ENCODE measurements at regions not wholly inside any gene's neighbourhood (a gene's known extent, or its start where the extent isn't known, plus 50 kb on each side); places are given as distances from the start of the nearest gene placed in this dataset.

GRCh38 chr18:38606841-38607240 lies 1041.2 kb upstream of the CELF4 start:
- no peak for DNase-seq (ENCODE audit: low spot score)

GRCh38 chr18:38602341-38602740 lies 1036.7 kb upstream of the CELF4 start:
- DNase-seq (ENCODE audit: low spot score): no peak

GRCh38 chr18:38587571-38587970 lies 1022.0 kb upstream of the CELF4 start:
- DNase-seq (ENCODE audit: low spot score): no peak

GRCh38 chr18:38586327-38586726 lies 1020.7 kb upstream of the CELF4 start:
- DNase-seq (ENCODE audit: low spot score): no peak

GRCh38 chr18:38579764-38580163 lies 1014.2 kb upstream of the CELF4 start:
- no peak for DNase-seq (ENCODE audit: low spot score)

GRCh38 chr18:38576916-38577315 lies 1011.3 kb upstream of the CELF4 start:
- no peak for DNase-seq (ENCODE audit: low spot score)

GRCh38 chr18:38576349-38576748 lies 1010.8 kb upstream of the CELF4 start:
- DNase-seq (ENCODE audit: low spot score): no peak

- DNase-seq (ENCODE audit: low spot score): no peak
These were observed 1010.0 kb upstream of the CELF4 start for GRCh38 chr18:38575648-38576047.

- DNase-seq (ENCODE audit: low spot score): no peak
These were observed 1009.4 kb upstream of the CELF4 start for GRCh38 chr18:38575023-38575422.

GRCh38 chr18:38572554-38573111 lies 1007.0 kb upstream of the CELF4 start:
- no peak for DNase-seq (ENCODE audit: low spot score)

- DNase-seq (ENCODE audit: low spot score): no peak
These were observed 1006.1 kb upstream of the CELF4 start for GRCh38 chr18:38571651-38572050.

- no peak for DNase-seq (ENCODE audit: low spot score)
These were observed 999.9 kb upstream of the CELF4 start for GRCh38 chr18:38565513-38565912.

GRCh38 chr18:38563396-38563980 lies 997.9 kb upstream of the CELF4 start:
- no peak for DNase-seq (ENCODE audit: low spot score)

- DNase-seq (ENCODE audit: low spot score): no peak
These were observed 991.4 kb upstream of the CELF4 start for GRCh38 chr18:38557006-38557405.

- no peak for DNase-seq (ENCODE audit: low spot score)
These were observed 987.2 kb upstream of the CELF4 start for GRCh38 chr18:38552732-38553321.

GRCh38 chr18:38551881-38552280 lies 986.3 kb upstream of the CELF4 start:
- DNase-seq (ENCODE audit: low spot score): no peak

- no peak for DNase-seq (ENCODE audit: low spot score)
These were observed 979.5 kb upstream of the CELF4 start for GRCh38 chr18:38545071-38545470.

GRCh38 chr18:38539856-38540255 lies 974.3 kb upstream of the CELF4 start:
- no peak for DNase-seq (ENCODE audit: low spot score)

GRCh38 chr18:38539371-38539770 lies 973.8 kb upstream of the CELF4 start:
- DNase-seq (ENCODE audit: low spot score): no peak

- DNase-seq (ENCODE audit: low spot score): no peak
These were observed 968.5 kb upstream of the CELF4 start for GRCh38 chr18:38534073-38534472.

- no peak for DNase-seq (ENCODE audit: low spot score)
These were observed 961.3 kb upstream of the CELF4 start for GRCh38 chr18:38526922-38527321.

GRCh38 chr18:38525039-38525438 lies 959.4 kb upstream of the CELF4 start:
- DNase-seq (ENCODE audit: low spot score): no peak

GRCh38 chr18:38520786-38521185 lies 955.2 kb upstream of the CELF4 start:
- DNase-seq (ENCODE audit: low spot score): no peak

- no peak for DNase-seq (ENCODE audit: low spot score)
These were observed 936.9 kb upstream of the CELF4 start for GRCh38 chr18:38502539-38502938.

Data from Ammon's horn (tissue), 1 donor.